DOHH2 (cell line): ENCODE measurements at regions not wholly inside any gene's neighbourhood (a gene's known extent, or its start where the extent isn't known, plus 50 kb on each side); places are given as distances from the start of the nearest gene placed in this dataset.
"Not testable (repeated sequence)": the region's sequence is repeated elsewhere in the genome, so short reads cannot be mapped to it uniquely, and the experiment has no call there.

Source experiments
- EZH2phosphoT487 ChIP-seq: fragments of 200-600 bp; sonication (generic); IDR thresholded peaks from 2 replicates; pipeline ENCODE4 v1.6.1; 2017; ENCODE audit warnings: borderline replicate concordance, mild to moderate bottlenecking, antibody characterized with exemption, low read length, moderate library complexity, mixed read lengths
- TF ChIP-seq, protein P1 (sequence below): fragments of 200-600 bp; sonication (generic); IDR thresholded peaks from one replicate; pipeline ENCODE4 v1.5.1; 2014; ENCODE audit warnings: antibody characterized with exemption, mild to moderate bottlenecking, low read depth, low read length; ENCODE audit not compliant: poor library complexity, severe bottlenecking

DNA sequence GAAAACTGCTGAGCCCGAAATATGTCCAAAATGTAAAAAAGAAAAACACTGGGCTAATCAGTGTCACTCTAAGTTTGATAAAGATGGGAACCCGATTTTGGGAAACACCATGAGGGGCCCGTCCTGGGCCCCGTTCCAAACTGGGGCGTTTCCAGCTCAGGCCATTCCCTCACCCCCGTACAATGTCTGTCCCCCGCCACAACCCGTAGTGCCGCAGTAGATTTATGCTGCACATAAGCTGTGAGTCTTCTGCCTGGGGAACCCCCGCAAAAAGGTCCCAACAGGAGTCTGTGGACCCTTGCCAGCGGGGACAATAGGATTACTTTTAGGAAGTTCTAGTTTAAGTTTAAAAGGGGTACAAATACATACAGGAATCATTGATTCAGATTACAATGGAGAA, 275.5 kb downstream of the C7orf25 start:
- TF ChIP-seq, protein P1, sequence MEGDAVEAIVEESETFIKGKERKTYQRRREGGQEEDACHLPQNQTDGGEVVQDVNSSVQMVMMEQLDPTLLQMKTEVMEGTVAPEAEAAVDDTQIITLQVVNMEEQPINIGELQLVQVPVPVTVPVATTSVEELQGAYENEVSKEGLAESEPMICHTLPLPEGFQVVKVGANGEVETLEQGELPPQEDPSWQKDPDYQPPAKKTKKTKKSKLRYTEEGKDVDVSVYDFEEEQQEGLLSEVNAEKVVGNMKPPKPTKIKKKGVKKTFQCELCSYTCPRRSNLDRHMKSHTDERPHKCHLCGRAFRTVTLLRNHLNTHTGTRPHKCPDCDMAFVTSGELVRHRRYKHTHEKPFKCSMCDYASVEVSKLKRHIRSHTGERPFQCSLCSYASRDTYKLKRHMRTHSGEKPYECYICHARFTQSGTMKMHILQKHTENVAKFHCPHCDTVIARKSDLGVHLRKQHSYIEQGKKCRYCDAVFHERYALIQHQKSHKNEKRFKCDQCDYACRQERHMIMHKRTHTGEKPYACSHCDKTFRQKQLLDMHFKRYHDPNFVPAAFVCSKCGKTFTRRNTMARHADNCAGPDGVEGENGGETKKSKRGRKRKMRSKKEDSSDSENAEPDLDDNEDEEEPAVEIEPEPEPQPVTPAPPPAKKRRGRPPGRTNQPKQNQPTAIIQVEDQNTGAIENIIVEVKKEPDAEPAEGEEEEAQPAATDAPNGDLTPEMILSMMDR = not testable (repeated sequence)
- TF ChIP-seq EZH2phosphoT487 = not testable (repeated sequence)
